GM18861 (cell line): ENCODE measurements at regions not wholly inside any gene's neighbourhood (a gene's known extent, or its start where the extent isn't known, plus 50 kb on each side); places are given as distances from the start of the nearest gene placed in this dataset.

Source experiments
- ATAC-seq: cut with Tn5 transposase; IDR thresholded peaks from one replicate; pipeline ENCODE4 v1.9.1; 2021; ENCODE audit not compliant: unreplicated experiment

GRCh38 chr15:70314688-70315087, 217.0 kb upstream of the TLE3 start:
- ATAC-seq, result no peak

- no peak for ATAC-seq
Measured at GRCh38 chr15:70314018-70314354, 216.3 kb upstream of the TLE3 start.

- no peak for ATAC-seq
Measured at GRCh38 chr15:70313099-70314017, 215.6 kb upstream of the TLE3 start.

DNA sequence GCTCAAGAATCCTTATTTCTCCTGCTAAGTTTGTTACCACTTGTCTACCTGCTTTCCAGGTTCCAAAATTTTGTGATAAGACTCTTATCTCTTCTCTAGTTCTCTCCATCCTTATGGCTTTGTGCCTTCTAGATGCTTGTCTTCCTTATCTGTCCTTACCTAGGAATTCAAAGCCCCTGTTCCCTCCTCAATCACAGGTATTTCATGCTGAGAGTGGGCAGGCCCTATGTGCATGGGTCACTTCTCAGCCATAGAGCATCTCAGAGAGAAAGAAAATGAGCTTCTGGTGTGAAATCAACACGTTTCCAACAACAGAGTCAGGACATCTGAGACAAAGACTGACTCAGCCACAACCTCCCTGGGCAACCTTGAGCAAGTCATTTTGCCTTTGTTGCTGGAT, 214.1 kb upstream of the TLE3 start:
- no peak for ATAC-seq

GRCh38 chr15:70309716-70310115, 212.0 kb upstream of the TLE3 start:
- no peak for ATAC-seq

DNA sequence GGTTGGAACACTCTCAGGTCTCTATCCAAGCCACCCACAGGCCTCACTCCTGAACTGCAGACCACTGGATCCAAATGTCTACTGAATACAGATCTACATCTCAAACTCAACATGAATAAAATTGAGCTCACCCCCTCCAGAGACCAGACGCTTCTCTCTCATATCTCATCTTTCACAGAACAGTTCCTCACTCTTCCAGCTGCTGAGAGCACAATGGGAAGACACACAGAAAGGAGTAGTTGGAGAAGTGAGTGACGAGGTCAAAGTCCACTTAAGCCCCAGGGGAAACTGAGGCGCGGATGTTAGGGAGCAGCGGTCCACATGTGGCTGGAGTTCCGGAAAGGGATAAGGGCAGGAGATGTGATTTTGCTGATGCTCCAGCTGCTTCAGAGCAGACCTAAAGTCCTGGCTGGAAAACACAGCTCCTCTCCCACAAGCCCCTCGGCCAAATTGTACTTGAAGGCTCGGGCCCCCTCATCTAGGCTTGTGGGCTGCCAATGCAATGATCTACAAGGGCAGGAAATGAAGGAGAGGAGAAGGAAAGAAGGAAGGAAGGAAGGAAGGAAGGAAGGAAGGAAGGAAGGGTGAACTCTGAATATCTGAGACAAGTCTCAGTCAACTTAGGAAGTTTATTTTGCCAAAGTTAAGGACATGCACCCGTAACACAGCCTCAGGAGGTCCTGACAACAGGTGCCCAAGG, 211.2 kb upstream of the TLE3 start:
- no peak for ATAC-seq

GRCh38 chr15:70308011-70308734, 210.5 kb upstream of the TLE3 start:
- peak; percentile 81 for ATAC-seq

DNA sequence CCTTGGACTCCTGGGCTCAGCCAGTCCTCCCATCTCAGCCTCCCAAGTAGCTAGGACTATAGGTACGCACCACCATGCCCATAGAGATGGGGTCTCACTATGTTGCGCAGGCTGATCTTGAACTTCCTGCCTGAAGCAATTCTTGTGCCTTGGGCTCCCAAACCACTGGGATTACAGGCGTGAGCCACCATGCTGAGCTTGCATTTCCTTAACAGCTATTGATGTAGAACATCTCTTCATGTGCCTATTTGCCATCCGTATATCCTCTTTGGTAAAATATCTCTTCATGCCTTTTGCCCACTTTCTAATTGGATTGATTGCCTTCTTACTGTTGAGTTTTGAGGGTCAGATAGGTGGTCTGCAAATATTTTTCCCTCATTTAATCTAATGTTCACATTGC, 208.9 kb upstream of the TLE3 start:
- no peak for ATAC-seq

DNA sequence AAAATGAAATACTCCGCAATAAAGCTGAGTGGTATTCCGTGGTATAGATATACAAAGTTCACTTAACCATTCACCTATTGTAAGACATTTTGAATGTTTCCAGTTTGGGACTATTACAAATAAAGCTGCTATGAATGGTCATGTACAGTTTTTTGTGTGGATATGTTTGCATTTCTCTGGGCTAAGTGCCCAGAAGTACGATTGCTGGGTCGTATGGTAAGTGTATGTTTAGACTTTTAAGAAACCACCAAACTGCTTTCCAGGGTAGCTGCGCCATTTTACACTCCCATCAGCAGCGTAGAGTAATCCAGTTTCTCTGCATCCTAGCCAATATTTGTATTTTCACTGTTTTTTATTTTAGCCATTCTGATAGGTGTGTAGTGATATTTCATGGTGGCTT, 208.4 kb upstream of the TLE3 start:
- no peak for ATAC-seq

GRCh38 chr15:70303981-70304380, 206.3 kb upstream of the TLE3 start:
- ATAC-seq, result no peak

- no peak for ATAC-seq
Measured at GRCh38 chr15:70302360-70302759, 204.6 kb upstream of the TLE3 start.

DNA sequence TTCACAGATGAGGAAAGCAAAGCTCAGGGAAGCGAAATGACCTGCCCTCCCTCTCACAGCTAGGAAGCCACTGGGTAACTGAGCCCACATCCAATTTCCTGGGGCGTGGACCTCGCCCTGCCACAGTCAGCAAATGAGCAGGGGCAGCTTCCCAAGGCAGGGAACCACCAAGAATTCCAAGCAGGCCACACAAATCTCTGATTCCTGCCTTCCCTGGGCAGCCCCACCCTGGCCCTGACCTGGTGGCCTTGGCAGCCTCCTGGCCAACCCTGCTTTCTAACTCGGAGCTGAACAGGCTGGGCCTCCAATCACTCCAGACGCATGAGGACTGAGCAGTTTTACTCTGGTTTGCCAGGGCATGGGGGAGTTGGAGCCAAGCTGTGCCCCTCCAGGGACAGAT, 203.7 kb upstream of the TLE3 start:
- ATAC-seq, result no peak

DNA sequence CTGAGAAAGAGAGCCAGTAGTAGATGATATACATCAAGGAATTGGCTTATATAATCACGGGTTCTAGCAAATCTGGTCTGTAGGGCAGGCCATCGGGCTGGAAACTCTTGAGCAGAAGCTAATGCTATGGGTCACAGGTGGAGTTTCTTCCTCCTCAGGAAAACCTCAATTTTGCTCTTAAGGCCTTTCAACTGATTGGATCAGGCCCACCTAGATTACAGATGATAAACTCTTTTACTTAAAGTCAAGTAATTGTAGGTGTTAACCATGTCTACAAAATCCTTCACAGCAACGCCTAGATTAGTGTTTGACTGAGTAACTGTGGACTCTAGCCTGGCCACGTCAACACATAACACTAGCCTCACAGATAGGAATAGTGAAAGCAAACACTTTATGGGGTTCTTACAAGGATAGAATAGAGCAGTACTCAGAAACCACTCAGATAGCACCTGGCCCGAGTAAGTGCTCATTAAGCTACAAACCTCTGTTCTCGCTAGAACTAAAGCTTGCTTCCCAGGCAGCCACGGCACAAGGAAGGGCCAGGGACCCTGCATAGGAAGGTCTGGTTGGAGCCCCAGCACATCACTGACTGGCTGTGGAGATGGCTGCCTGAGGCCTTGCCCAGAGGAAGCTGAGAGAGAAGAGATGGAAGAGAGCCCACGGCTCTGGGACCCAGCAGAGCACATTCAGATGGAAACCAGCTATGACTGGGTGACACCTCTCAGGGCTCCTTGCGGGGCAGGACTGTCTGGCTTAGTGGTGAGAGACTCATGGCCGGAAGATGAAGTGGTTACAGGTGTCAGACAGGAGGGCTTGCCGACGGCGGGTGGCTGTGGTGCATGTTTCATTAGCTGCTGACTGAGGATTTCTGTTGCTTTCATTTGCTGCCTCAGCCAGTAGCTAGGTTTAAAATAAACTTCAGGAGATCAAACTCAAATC, 202.5 kb upstream of the TLE3 start:
- peak; percentile 94 for ATAC-seq

- ATAC-seq, result no peak
Measured at GRCh38 chr15:70297465-70298058, 199.8 kb upstream of the TLE3 start.

DNA sequence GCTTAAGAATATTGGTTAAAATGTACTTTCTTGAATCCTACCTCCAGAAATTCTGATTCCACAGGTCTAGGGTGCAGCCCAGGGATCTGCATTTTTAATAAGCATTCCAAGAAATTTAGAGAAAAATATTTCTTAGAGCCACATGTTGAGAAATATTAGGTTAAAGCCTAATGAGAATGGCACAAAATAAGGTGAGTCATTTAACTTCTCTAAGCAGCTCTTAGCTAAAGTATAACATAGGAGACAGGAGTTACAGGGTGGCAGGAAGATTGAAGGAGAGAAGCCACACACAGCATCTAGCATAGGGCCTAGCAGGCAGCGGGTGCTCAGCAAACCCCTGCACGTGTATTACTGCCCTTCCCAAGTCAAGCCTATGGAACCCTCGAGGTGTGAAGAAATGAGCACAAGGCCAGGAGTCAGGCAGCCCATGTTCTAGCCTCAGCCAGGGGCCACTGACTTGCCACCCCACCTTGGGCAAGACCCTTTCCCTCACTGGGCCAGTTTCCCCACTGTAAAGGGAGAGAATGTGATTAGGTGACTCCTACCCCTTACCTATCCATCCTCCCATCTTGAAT, 197.1 kb upstream of the TLE3 start:
- ATAC-seq, result no peak

- no peak for ATAC-seq
Measured at GRCh38 chr15:70293591-70294470, 196.1 kb upstream of the TLE3 start.

GRCh38 chr15:70293138-70293537, 195.4 kb upstream of the TLE3 start:
- no peak for ATAC-seq

DNA sequence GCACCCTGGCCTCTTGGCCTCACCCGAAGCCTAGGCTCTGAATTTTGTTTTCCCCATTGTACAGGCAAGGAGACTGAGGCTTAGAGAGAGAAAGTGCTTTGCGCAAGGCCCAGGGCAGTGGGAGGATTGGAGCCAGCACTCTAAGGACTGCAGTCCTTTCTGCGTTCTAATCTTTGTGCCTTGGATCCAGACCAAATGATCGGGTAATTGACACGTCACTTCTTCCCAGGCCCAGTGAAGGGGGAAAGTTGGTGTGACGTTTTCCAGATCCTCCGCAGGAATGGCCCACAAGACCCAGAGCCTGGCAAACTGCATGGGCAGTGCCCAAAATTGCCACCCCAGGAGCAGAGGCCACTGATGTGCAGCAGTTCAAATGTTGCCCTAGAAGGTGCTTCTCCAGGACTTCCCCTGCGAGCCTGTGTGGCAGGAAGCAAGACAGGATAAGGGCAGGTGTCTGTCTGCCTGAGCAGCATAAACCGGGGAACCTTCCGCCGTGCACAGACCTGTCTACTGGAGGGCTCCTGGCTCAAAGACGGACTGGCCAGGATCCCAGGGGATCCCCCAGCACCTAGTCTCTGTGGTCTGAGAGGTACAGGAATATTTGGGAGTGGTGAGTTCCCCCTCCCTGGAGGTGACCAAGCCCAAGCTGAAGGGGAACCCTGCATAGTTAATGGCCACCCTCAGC, 194.5 kb upstream of the TLE3 start:
- ATAC-seq, result no peak
